BJ (cell line): ENCODE measurements at regions not wholly inside any gene's neighbourhood (a gene's known extent, or its start where the extent isn't known, plus 50 kb on each side); places are given as distances from the start of the nearest gene placed in this dataset.

Source experiments
- CTCF ChIA-PET: fragments of 350-600 bp; formaldehyde crosslinking; extraction: SDS; loops from one replicate; lab custom pipeline; 2021; ENCODE audit warnings: antibody characterized with exemption, inconsistent platforms; lab: Yijun Ruan, JAX
- POLR2A ChIA-PET: fragments of 300-600 bp; sonication (Branson Sonifier 250); formaldehyde crosslinking; extraction: SDS; loops from one replicate; lab custom pipeline; 2021; ENCODE audit warnings: antibody characterized with exemption; lab: Charles Lee
- DNase-seq: peaks from one replicate; pipeline ENCODE4 v3.0.0-alpha.2; 2011; ENCODE audit warnings: low read depth
- H3K27me3 ChIP-seq: 2 replicates; pipeline ENCODE4 v1.6.0; 2011; ENCODE audit warnings: low read length; ENCODE audit not compliant: control insufficient read depth, insufficient read depth
- H3K36me3 ChIP-seq: 2 replicates; pipeline ENCODE4 v1.5.1; 2011; ENCODE audit warnings: low read length; ENCODE audit not compliant: control insufficient read depth, insufficient read depth
- H3K4me3 ChIP-seq: 2 replicates; pipeline ENCODE4 v1.5.1; 2011; ENCODE audit warnings: low read depth, mild to moderate bottlenecking, control low read depth, low read length
- CTCF ChIP-seq: IDR thresholded peaks from 2 replicates; pipeline ENCODE4 v1.5.1; 2011; ENCODE audit warnings: low read depth, mild to moderate bottlenecking, control low read depth, inconsistent platforms, low read length, moderate library complexity; ENCODE audit not compliant: insufficient read depth

DNA sequence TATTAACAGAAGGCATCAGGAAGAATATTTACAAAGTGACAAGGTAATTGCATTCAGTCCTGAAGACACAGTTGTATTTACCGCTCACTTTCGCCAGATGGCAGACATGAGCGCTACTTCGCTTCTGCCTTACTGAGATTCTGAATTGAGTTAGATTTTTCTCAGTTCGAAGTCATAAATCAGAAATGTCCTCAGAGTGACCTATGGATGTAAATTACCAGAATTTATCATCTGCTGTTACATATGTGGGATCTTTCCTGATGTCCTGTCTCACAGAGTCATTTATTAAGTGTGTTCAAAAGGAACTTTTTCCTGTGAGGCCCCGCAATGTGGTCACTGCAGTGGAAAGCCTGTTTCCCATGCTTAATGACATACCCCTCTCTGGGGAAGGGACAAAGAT lies 97.3 kb upstream of the DCLK2 start:
- ChIA-PET CTCF (interaction anchor here (0.6 to 2.0 kb wide), 6 partner anchors 18 to 887 kb away, joined by 3 to 9 read pairs (median 3); no protein-coding TSS in a partner anchor), POLR2A (no interaction called here)
- Histone ChIP-seq H3K27me3 (no peaks in the 10 kb centered on the region), H3K4me3 (no peak overlapping the region), H3K36me3 (no peaks in the 10 kb centered on the region)
- TF ChIP-seq CTCF, result peak; percentile 79
- no peak for DNase-seq

GRCh38 chr4:149983401-149983800 lies 94.8 kb upstream of the DCLK2 start:
- H3K27me3 ChIP-seq, result no peaks in the 10 kb centered on the region
- no peak for TF ChIP-seq CTCF
- DNase-seq, result no peak
- H3K36me3 ChIP-seq, result no peaks in the 10 kb centered on the region
- ChIA-PET POLR2A (no interaction called here), CTCF (interaction anchor here (1.4 kb wide), 1 partner anchor 884 kb away, joined by 3 read pairs; no protein-coding TSS in a partner anchor)
- no peak overlapping the region for H3K4me3 ChIP-seq

GRCh38 chr4:149983931-149984330 lies 94.3 kb upstream of the DCLK2 start:
- Histone ChIP-seq H3K4me3 (no peak overlapping the region), H3K36me3 (no peaks in the 10 kb centered on the region), H3K27me3 (no peaks in the 10 kb centered on the region)
- POLR2A ChIA-PET, result no interaction called here
- CTCF ChIA-PET, result interaction anchor here (1.4 kb wide), 1 partner anchor 883 kb away, joined by 3 read pairs; no protein-coding TSS in a partner anchor
- TF ChIP-seq CTCF, result no peak
- no peak for DNase-seq

GRCh38 chr4:149985981-149986380 lies 92.3 kb upstream of the DCLK2 start:
- ChIA-PET POLR2A (no interaction called here), CTCF (no interaction called here)
- no peak for TF ChIP-seq CTCF
- Histone ChIP-seq H3K36me3 (no peaks in the 10 kb centered on the region), H3K27me3 (no peaks in the 10 kb centered on the region), H3K4me3 (no peak overlapping the region)
- DNase-seq, result no peak

- H3K27me3 ChIP-seq, result no peaks in the 10 kb centered on the region
- POLR2A ChIA-PET, result no interaction called here
- DNase-seq, result no peak
- H3K4me3 ChIP-seq, result no peak overlapping the region
- TF ChIP-seq CTCF, result no peak
- CTCF ChIA-PET, result interaction anchor here (0.7 to 1.7 kb wide), 2 partner anchors 12 to 831 kb away, joined by 4 to 6 read pairs; no protein-coding TSS in a partner anchor
- no peaks in the 10 kb centered on the region for H3K36me3 ChIP-seq
Measured at GRCh38 chr4:149986917-149987316, 91.3 kb upstream of the DCLK2 start.
